ENCODE measurements at regions not wholly inside any gene's neighbourhood (a gene's known extent, or its start where the extent isn't known, plus 50 kb on each side); places are given as distances from the start of the nearest gene placed in this dataset.

GRCh38 chr17:36791150-36791941, 145.9 kb upstream of the LHX1 start:
- H4K20me1 ChIP-seq (ENCODE audit: insufficient read depth, low read length): no peaks in the 10 kb centered on the region
- H3K9me3 Mint-ChIP-seq: peaks cover 0 to 5% (median 2%) of the 10 kb centered on the region in 7 donors
- no peaks in the 10 kb centered on the region for H3K36me3 Mint-ChIP-seq
- H3K27ac Mint-ChIP-seq: no peak overlapping the region
- H3K4me1 ChIP-seq (ENCODE audit: control insufficient read depth in 1 of 2, insufficient read depth in 2 of 2, low read length in 2 of 2): no peaks in the 10 kb centered on the region
- peaks cover 13 to 26% (median 18%) of the 10 kb centered on the region in 3 donors for H3K27me3 Mint-ChIP-seq (ENCODE audit: low read depth in 3 of 3)
- peaks cover 0 to 2% of the 10 kb centered on the region in 2 donors for H3K27me3 ChIP-seq (ENCODE audit: control insufficient read depth in 2 of 2, insufficient read depth in 2 of 2, low read length in 2 of 2)
- no peak for DNase-seq
- H3K36me3 ChIP-seq (replicated peaks in 1 of 2; ENCODE audit: control insufficient read depth in 1 of 2, insufficient read depth in 2 of 2, low read length in 2 of 2): no peaks in the 10 kb centered on the region
- H3K4me3 ChIP-seq (replicated peaks in 1 of 3; ENCODE audit: low read depth in 2 of 3, low read length in 3 of 3): no peak overlapping the region
- TF ChIP-seq CTCF (IDR thresholded peaks at IDR 0.05): no peak
- intact Hi-C loops (cut with micrococcal nuclease): no loop called here
- H3K9ac ChIP-seq (ENCODE audit: insufficient read depth, low read length, poor library complexity, severe bottlenecking): no peak overlapping the region
- no peak overlapping the region for H3K27ac ChIP-seq (ENCODE audit: low read depth in 1 of 2, low read length in 2 of 2)
- 25% methylated on average over 2 of the region's 7 CpGs for WGBS (ENCODE audit: insufficient coverage)
- no peaks in the 10 kb centered on the region for H3K79me2 ChIP-seq (ENCODE audit: insufficient read depth, low read length)
- no peaks in the 10 kb centered on the region for H3K4me1 Mint-ChIP-seq
- H3K4me3 Mint-ChIP-seq: peak overlapping the region in 1 of 2 donors; percentile 52
- no peaks in the 10 kb centered on the region for H3K9me3 ChIP-seq (replicated peaks in 1 of 2; ENCODE audit: control insufficient read depth in 1 of 2, insufficient read depth in 1 of 2, low read length in 2 of 2)
- no peak overlapping the region for H2AFZ ChIP-seq (ENCODE audit: insufficient read depth, low read depth, low read length, poor library complexity, severe bottlenecking)
- no peak overlapping the region for H3K4me2 ChIP-seq (replicated peaks; ENCODE audit: extremely low read depth, low read length, poor library complexity, severe bottlenecking)

- Histone ChIP-seq H2AFZ (ENCODE audit: insufficient read depth, low read depth, low read length, poor library complexity, severe bottlenecking) (no peak overlapping the region), H3K27ac (ENCODE audit: low read depth in 1 of 2, low read length in 2 of 2) (no peak overlapping the region), H3K4me3 (replicated peaks in 1 of 3; ENCODE audit: low read depth in 2 of 3, low read length in 3 of 3) (no peak overlapping the region), H4K20me1 (ENCODE audit: insufficient read depth, low read length) (no peaks in the 10 kb centered on the region), H3K79me2 (ENCODE audit: insufficient read depth, low read length) (no peaks in the 10 kb centered on the region), H3K9me3 (replicated peaks in 1 of 2; ENCODE audit: control insufficient read depth in 1 of 2, insufficient read depth in 1 of 2, low read length in 2 of 2) (no peaks in the 10 kb centered on the region), H3K36me3 (replicated peaks in 1 of 2; ENCODE audit: control insufficient read depth in 1 of 2, insufficient read depth in 2 of 2, low read length in 2 of 2) (no peaks in the 10 kb centered on the region), H3K27me3 (ENCODE audit: control insufficient read depth in 2 of 2, insufficient read depth in 2 of 2, low read length in 2 of 2) (peaks cover 0 to 2% of the 10 kb centered on the region in 2 donors), H3K9ac (ENCODE audit: insufficient read depth, low read length, poor library complexity, severe bottlenecking) (no peak overlapping the region), H3K4me1 (ENCODE audit: control insufficient read depth in 1 of 2, insufficient read depth in 2 of 2, low read length in 2 of 2) (no peaks in the 10 kb centered on the region), H3K4me2 (replicated peaks; ENCODE audit: extremely low read depth, low read length, poor library complexity, severe bottlenecking) (no peak overlapping the region)
- DNase-seq: no peak
- no peak for TF ChIP-seq CTCF (IDR thresholded peaks at IDR 0.05)
- Mint-ChIP-seq H3K4me3 (peak overlapping the region in 1 of 2 donors; percentile 40), H3K27ac (no peak overlapping the region), H3K36me3 (no peaks in the 10 kb centered on the region), H3K27me3 (ENCODE audit: low read depth in 3 of 3) (peaks cover 13 to 24% (median 18%) of the 10 kb centered on the region in 3 donors), H3K9me3 (no peaks in the 10 kb centered on the region), H3K4me1 (no peaks in the 10 kb centered on the region)
- 64% methylated on average over 12 of the region's 13 CpGs for WGBS (ENCODE audit: insufficient coverage)
- intact Hi-C loops (cut with micrococcal nuclease): no loop called here
Observed at GRCh38 chr17:36791942-36792475, 145.3 kb upstream of the LHX1 start.
